Fibroblast of skin of left biceps (primary cell): ENCODE measurements at regions not wholly inside any gene's neighbourhood (a gene's known extent, or its start where the extent isn't known, plus 50 kb on each side); places are given as distances from the start of the nearest gene placed in this dataset.

Experiments used
- DNase-seq, 2 experiments: peaks; one replicate each; pipeline ENCODE4 v3.0.0-alpha.2; 2013; ENCODE audit warnings: low read depth in 2 of 2

GRCh38 chr20:22916021-22916842 is 118.9 kb upstream of the SSTR4 start:
- no peak for DNase-seq

GRCh38 chr20:22918286-22918983 is 116.7 kb upstream of the SSTR4 start:
- no peak for DNase-seq

GRCh38 chr20:22920898-22921297 is 114.2 kb upstream of the SSTR4 start:
- no peak for DNase-seq

- DNase-seq, result peak; percentile 34 to 40
Observed at GRCh38 chr20:22921595-22922421, 113.3 kb upstream of the SSTR4 start.

- no peak for DNase-seq
Observed at GRCh38 chr20:22922987-22923386, 112.1 kb upstream of the SSTR4 start.

GRCh38 chr20:22924046-22924737 is 110.9 kb upstream of the SSTR4 start:
- DNase-seq, result no peak

DNA sequence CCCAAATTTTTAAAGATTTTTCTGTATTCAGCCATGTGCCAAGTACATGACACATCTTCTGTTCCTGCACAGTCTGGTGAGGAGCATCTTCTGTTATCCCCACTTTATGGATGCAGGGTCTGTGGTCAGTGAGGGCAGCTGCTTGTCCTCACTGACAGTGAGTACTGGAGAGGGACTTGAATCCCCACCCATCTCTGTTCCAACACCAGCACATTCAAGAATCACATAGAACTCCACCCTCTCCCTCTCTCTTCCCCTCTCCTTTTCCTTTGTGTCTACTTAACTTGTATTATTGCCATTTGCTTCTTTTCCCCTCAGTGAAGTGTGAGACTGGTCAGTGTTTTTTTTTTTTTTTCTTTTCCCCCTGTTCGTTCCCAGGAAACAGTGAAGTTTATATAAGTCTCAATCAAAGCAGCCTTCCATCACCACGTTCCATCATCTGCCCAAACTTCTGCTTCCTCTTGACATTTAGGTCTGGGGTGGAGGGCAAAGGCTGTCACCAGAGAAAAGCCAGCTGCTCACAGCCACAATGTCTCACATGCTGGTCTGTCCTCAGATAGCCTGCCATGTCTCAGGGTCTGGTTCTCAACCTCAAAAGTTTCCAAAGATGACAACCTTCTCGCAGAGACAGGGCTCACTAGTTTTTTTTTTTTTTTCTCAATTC is 110.0 kb upstream of the SSTR4 start:
- no peak for DNase-seq

DNA sequence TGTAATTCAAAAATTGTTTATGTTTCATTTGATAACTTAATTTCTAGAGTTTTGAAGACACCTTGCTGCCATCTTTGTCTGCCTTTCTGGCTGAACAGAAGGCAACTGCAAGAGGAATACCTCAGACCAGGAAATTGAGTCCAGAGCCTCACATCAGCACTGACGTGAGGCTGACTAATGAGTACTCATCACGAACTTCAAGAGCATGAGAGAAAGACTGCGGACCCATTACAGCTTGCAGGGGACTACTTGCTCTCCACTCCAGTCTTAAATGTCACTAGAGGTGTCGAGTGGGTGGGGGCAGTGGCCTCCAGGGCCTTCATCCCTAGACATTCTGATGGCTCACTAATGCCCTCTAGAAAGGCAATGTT is 109.5 kb upstream of the SSTR4 start:
- DNase-seq, result no peak

DNA sequence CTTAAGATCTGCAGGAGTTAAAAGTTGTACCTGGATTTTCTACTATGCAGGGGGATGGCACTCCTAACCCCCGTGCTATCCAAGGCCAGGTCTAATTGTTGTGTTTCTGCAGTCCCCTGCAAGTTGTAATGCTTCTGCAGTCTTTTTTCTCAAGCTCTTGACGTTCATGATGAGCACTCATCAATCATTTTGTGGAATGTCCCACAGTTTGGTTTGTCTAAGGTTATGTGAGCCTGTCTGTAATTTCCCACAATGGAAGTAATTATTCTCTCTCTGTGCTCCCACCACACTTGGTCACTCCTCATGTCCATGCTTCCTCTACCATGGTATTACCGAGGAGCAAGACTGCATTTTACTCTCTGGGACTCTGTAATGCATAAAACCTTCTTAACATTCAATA is 107.6 kb upstream of the SSTR4 start:
- no peak for DNase-seq

DNA sequence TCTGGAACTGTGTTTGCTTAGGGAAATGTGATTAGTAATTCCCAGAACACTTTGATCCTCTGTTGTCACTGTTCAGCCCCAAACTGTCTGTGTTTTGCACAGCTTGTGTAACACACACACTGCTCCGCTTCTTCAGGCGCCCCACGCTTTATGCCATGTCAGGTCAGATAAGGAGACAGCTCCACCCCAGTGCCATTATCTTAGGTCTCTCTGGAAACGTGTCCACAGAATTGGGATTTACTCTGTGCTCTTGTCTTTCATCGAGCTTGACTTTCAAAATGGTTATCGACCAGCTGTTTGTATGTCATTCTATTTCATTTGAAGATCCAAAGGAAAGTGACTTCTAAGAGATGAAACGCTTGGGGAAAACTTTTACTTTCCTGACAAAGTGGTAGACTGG is 106.4 kb upstream of the SSTR4 start:
- DNase-seq, result no peak

DNA sequence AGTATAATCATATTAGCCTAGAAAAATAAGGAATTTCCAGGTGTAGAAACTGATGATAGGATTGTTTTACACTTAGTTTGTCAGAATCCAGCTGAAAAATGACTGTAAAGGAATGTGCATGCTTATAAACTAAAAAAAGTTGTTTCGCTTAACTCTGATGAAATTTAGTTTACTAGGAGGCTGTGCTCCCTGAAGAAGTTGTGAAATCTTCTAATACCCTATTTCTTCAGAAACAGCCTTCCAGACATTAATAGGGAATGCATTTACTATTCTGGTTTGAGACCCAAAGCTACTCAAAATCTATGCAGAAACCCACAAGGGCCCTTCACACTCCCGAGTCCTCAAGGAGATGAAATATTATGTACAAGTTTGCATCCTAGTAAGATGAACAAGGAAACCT is 105.5 kb upstream of the SSTR4 start:
- DNase-seq, result no peak

- no peak for DNase-seq
Observed at GRCh38 chr20:22931653-22932608, 103.2 kb upstream of the SSTR4 start.

GRCh38 chr20:22939181-22939580 is 95.9 kb upstream of the SSTR4 start:
- DNase-seq, result no peak

DNA sequence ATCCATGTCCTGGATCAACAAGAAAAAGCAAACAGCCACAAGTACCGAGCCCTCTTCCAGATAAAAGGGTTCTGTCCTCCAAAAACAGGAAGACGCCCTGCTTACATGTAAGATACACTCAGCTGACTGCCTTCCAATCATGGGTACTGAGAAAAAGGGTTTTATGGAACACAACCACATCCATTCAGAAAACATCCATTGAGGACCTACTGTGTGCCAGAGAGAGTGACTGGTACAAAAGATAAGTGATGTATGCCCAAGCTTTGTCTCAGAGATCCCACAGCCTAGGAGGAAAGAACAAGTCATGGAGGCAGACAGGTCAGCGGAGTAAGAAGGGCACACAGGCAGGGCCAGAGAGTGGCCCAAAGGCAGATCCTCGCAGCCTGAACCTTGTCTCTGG is 94.8 kb upstream of the SSTR4 start:
- no peak for DNase-seq

DNA sequence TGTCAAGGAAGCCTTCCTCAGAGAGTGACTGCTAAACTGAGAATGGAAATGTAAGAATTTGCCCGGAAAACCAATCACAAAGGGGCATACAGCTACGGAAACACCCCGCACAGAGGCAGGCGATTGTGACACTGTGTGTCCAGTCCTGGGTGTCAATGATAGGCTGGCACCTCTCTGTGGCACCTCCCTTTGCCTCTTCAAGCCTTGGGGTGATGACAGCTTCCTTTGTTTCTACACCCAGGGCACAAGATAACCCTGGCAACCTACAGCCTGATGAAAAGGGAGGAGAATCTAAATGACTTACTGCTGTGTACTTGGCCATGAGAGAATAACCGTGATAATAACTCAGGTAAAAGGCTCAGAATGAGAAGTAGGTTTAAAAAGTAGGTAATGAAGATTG is 93.6 kb upstream of the SSTR4 start:
- no peak for DNase-seq

- no peak for DNase-seq
Observed at GRCh38 chr20:22942742-22943141, 92.4 kb upstream of the SSTR4 start.

DNA sequence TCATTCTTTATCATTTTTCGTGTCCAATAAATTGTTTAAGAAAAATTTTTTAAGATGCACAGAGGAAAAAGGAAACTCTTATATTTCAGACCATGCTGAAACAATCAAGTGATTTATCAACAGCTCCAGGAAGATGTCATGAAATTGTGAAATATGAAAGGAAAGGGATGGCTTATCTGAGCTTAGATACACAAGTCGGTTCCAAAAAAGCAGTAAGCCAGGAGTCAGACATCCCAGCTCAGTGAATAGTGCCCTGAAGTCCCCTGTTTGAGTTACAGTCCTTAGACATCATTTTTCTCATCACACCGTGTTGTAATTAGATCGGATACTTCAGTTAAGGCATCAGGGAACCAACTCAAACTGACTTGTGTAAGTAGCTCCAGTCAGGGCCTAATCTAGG is 91.0 kb upstream of the SSTR4 start:
- DNase-seq, result no peak

DNA sequence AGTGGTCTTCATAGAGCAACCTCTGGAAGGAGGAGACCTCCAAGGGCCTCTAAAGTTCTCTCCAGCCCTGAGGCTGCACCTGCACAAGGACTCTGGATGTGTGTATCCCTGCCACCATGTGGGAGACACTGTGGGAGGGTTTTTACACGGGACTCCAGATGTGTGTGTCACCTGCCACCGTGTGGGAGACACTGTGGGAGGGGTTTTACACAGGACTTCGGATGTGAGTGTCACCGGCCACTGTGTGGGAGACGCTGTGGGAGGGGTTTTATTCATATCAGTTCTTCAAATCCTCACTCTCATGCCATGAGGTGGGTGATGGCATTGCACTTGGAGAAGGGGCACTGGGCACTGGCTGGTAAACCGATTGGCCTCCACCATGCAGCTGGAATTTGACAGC is 90.2 kb upstream of the SSTR4 start:
- no peak for DNase-seq

- no peak for DNase-seq
Observed at GRCh38 chr20:22946596-22946995, 88.5 kb upstream of the SSTR4 start.
